H9 (cell line): ENCODE measurements at regions not wholly inside any gene's neighbourhood (a gene's known extent, or its start where the extent isn't known, plus 50 kb on each side); places are given as distances from the start of the nearest gene placed in this dataset.

Experiments
- DNase-seq: peaks from one replicate; pipeline ENCODE4 v3.0.0-alpha.2; 2017
- H2AFZ ChIP-seq: one replicate; pipeline ENCODE4 v1.6.1; 2013; ENCODE audit warnings: mild to moderate bottlenecking, low read length, control low read depth, moderate library complexity
- H2AK5ac ChIP-seq: 2 replicates; pipeline ENCODE4 v1.6.1; 2013; ENCODE audit warnings: low read length, control low read depth, mixed read lengths; ENCODE audit not compliant: insufficient read length
- H2BK120ac ChIP-seq: one replicate; pipeline ENCODE4 v1.6.1; 2013; ENCODE audit warnings: low read depth, mild to moderate bottlenecking, low read length, control low read depth, inconsistent platforms; ENCODE audit not compliant: poor library complexity, severe bottlenecking
- H2BK12ac ChIP-seq: 2 replicates; pipeline ENCODE4 v1.6.1; 2013; ENCODE audit warnings: low read length, control low read depth, mixed read lengths, low read depth; ENCODE audit not compliant: insufficient read length
- H2BK15ac ChIP-seq: 2 replicates; pipeline ENCODE4 v1.6.1; 2013; ENCODE audit warnings: low read depth, low read length, control low read depth
- H2BK20ac ChIP-seq: one replicate; pipeline ENCODE4 v1.6.1; 2013; ENCODE audit warnings: low read depth, mild to moderate bottlenecking, low read length, control low read depth, inconsistent platforms; ENCODE audit not compliant: poor library complexity, severe bottlenecking
- H2BK5ac ChIP-seq: 2 replicates; pipeline ENCODE4 v1.6.1; 2013; ENCODE audit warnings: low read length, control low read depth, mixed read lengths; ENCODE audit not compliant: insufficient read length
- H3K14ac ChIP-seq: 2 replicates; pipeline ENCODE4 v1.6.1; 2013; ENCODE audit warnings: low read length, control low read depth; ENCODE audit not compliant: insufficient read depth
- H3K18ac ChIP-seq: 2 replicates; pipeline ENCODE4 v1.6.1; 2013; ENCODE audit warnings: low read depth, mild to moderate bottlenecking, mixed read lengths, low read length, control low read depth; ENCODE audit not compliant: insufficient read length
- H3K23ac ChIP-seq: 2 replicates; pipeline ENCODE4 v1.6.1; 2013; ENCODE audit warnings: low read length, control low read depth, mixed read lengths, low read depth; ENCODE audit not compliant: insufficient read length
- H3K23me2 ChIP-seq: 2 replicates; pipeline ENCODE4 v1.6.1; 2013; ENCODE audit warnings: low read depth, mild to moderate bottlenecking, mixed read lengths, low read length, control low read depth; ENCODE audit not compliant: insufficient read length, poor library complexity, severe bottlenecking
- H3K27ac ChIP-seq: 2 replicates; pipeline ENCODE4 v1.5.1; 2013; ENCODE audit warnings: low read length, control low read depth, mixed read lengths, low read depth; ENCODE audit not compliant: insufficient read length
- H3K27me3 ChIP-seq: 2 replicates; pipeline ENCODE4 v1.6.1; 2013; ENCODE audit warnings: low read length, control low read depth, inconsistent platforms; ENCODE audit not compliant: insufficient read depth
- H3K4ac ChIP-seq: 2 replicates; pipeline ENCODE4 v1.6.1; 2013; ENCODE audit warnings: low read depth, mild to moderate bottlenecking, control low read depth, inconsistent platforms, low read length, moderate library complexity
- H3K4me1 ChIP-seq: 2 replicates; pipeline ENCODE4 v1.6.1; 2013; ENCODE audit warnings: low read length, control low read depth, inconsistent platforms; ENCODE audit not compliant: insufficient read depth
- H3K4me2 ChIP-seq: 2 replicates; pipeline ENCODE4 v1.6.1; 2013; ENCODE audit warnings: low read length, control low read depth, mixed read lengths; ENCODE audit not compliant: insufficient read length, insufficient read depth
- H3K56ac ChIP-seq: 2 replicates; pipeline ENCODE4 v1.6.1; 2013; ENCODE audit warnings: low read depth, mild to moderate bottlenecking, mixed read lengths, low read length, control low read depth; ENCODE audit not compliant: insufficient read length
- H3K79me1 ChIP-seq: 2 replicates; pipeline ENCODE4 v1.6.1; 2013; ENCODE audit warnings: low read depth, mild to moderate bottlenecking, moderate library complexity, low read length, control low read depth, inconsistent platforms; ENCODE audit not compliant: insufficient read depth, poor library complexity, severe bottlenecking
- H3K79me2 ChIP-seq: 2 replicates; pipeline ENCODE4 v1.6.1; 2013; ENCODE audit warnings: low read length, control low read depth, inconsistent platforms; ENCODE audit not compliant: insufficient read depth
- H3K9ac ChIP-seq: 2 replicates; pipeline ENCODE4 v1.6.1; 2013; ENCODE audit warnings: low read length, control low read depth, mixed read lengths; ENCODE audit not compliant: insufficient read length; ENCODE audit errors: extremely low read depth
- H3K9me3 ChIP-seq: one replicate; pipeline ENCODE4 v1.6.1; 2013; ENCODE audit warnings: low read depth, low read length, inconsistent platforms; ENCODE audit not compliant: control insufficient read depth
- H3T11ph ChIP-seq: one replicate; pipeline ENCODE4 v1.6.1; 2013; ENCODE audit warnings: mild to moderate bottlenecking, low read length, control low read depth, inconsistent platforms
- H4K20me1 ChIP-seq: one replicate; pipeline ENCODE4 v1.6.1; 2013; ENCODE audit not compliant: control insufficient read depth, insufficient read length, insufficient read depth
- H4K5ac ChIP-seq: 2 replicates; pipeline ENCODE4 v1.6.1; 2013; ENCODE audit warnings: low read depth, mild to moderate bottlenecking, mixed read lengths, low read length, control low read depth; ENCODE audit not compliant: insufficient read length
- H4K8ac ChIP-seq: replicated peaks from 2 replicates; pipeline ENCODE4 v1.6.1; 2013; ENCODE audit warnings: low read length, control low read depth, mixed read lengths, low read depth; ENCODE audit not compliant: insufficient read length
- H4K91ac ChIP-seq: 2 replicates; pipeline ENCODE4 v1.6.1; 2013; ENCODE audit warnings: low read depth, mild to moderate bottlenecking, moderate library complexity, mixed read lengths, low read length, control low read depth; ENCODE audit not compliant: insufficient read length
- H3K27ac Mint-ChIP-seq, 3 experiments: 2 replicates in 2 of 3; 3 replicates in 1 of 3; pipeline ENCODE4 v1.8.0; 2020 to 2021; ENCODE audit warnings: mixed read lengths in 3 of 3, mild to moderate bottlenecking in 1 of 3, moderate library complexity in 1 of 3
- H3K27me3 Mint-ChIP-seq: 2 replicates; pipeline ENCODE4 v1.8.0; 2021; ENCODE audit warnings: low read depth, mild to moderate bottlenecking, moderate library complexity, mixed read lengths
- H3K36me3 Mint-ChIP-seq, 3 experiments: 2 replicates in 2 of 3; 3 replicates in 1 of 3; pipeline ENCODE4 v1.8.0; 2020 to 2021; ENCODE audit warnings: low read depth in 3 of 3, mixed read lengths in 3 of 3; ENCODE audit not compliant: insufficient read depth in 1 of 3
- H3K4me1 Mint-ChIP-seq, 2 experiments: 2 replicates each; pipeline ENCODE4 v1.8.0; 2020; ENCODE audit warnings: mixed read lengths in 2 of 2
- H3K4me3 Mint-ChIP-seq, 2 experiments: 2 replicates in 1 of 2; 3 replicates in 1 of 2; pipeline ENCODE4 v1.8.0; 2020 to 2021; ENCODE audit warnings: mild to moderate bottlenecking in 2 of 2, mixed read lengths in 2 of 2, moderate library complexity in 1 of 2
- H3K9me3 Mint-ChIP-seq, 2 experiments: 2 replicates in 1 of 2; 3 replicates in 1 of 2; pipeline ENCODE4 v1.8.0; 2020; ENCODE audit warnings: mild to moderate bottlenecking in 2 of 2, mixed read lengths in 2 of 2, moderate library complexity in 1 of 2
- CTCF ChIP-seq: fragments of 200-600 bp; sonication (generic); conservative IDR thresholded peaks from 3 replicates; pipeline ENCODE4 v1.8.0; 2021; ENCODE audit warnings: antibody characterized with exemption, mild to moderate bottlenecking
- WGBS: extraction: QIAGEN DNeasy Blood & Tissue Kit; methylation state at CpG from one replicate; pipeline ENCODE4 v1.1.7; 2013; ENCODE audit warnings: missing lambda C conversion rate, low lambda C conversion rate, mixed read lengths; ENCODE audit not compliant: insufficient read length; ENCODE audit errors: extremely low coverage; 5-methylcytosine and 5-hydroxymethylcytosine counted together

GRCh38 chr4:82126512-82127040, 247.2 kb downstream of the HNRNPD start:
- DNase-seq: no peak
- H2AK5ac ChIP-seq: no peak overlapping the region
- H3K79me1 ChIP-seq: no peaks in the 10 kb centered on the region
- Mint-ChIP-seq H3K36me3 (no peaks in the 10 kb centered on the region), H3K27me3 (peaks cover 3% of the 10 kb centered on the region), H3K4me1 (no peaks in the 10 kb centered on the region), H3K27ac (no peak overlapping the region), H3K4me3 (no peak overlapping the region), H3K9me3 (no peaks in the 10 kb centered on the region; a peak in 1 of 5 replicates)
- H3K18ac ChIP-seq: no peak overlapping the region
- H3K4me1 ChIP-seq: no peaks in the 10 kb centered on the region
- H3K23ac ChIP-seq: no peak overlapping the region
- H3K4ac ChIP-seq: no peak overlapping the region
- no peaks in the 10 kb centered on the region for H4K20me1 ChIP-seq
- no peak overlapping the region for H2BK20ac ChIP-seq
- no peak overlapping the region for H4K5ac ChIP-seq
- no peak overlapping the region for H3K56ac ChIP-seq
- H3T11ph ChIP-seq: no peak overlapping the region
- no peak overlapping the region for H4K8ac ChIP-seq
- H3K9ac ChIP-seq: no peak overlapping the region
- H2BK15ac ChIP-seq: no peak overlapping the region
- no peak overlapping the region for H2BK12ac ChIP-seq
- no peaks in the 10 kb centered on the region for H3K27me3 ChIP-seq
- H3K79me2 ChIP-seq: no peaks in the 10 kb centered on the region
- H3K4me2 ChIP-seq: no peak overlapping the region
- H3K27ac ChIP-seq: no peak overlapping the region
- no peak overlapping the region for H2BK120ac ChIP-seq
- H4K91ac ChIP-seq: no peak overlapping the region
- no peak overlapping the region for H2AFZ ChIP-seq
- no CpG with 5 or more reads among the region's 5 CpGs for WGBS
- no peak overlapping the region for H2BK5ac ChIP-seq
- H3K14ac ChIP-seq: no peak overlapping the region
- no peaks in the 10 kb centered on the region for H3K23me2 ChIP-seq
- no peak for TF ChIP-seq CTCF
- H3K9me3 ChIP-seq: no peaks in the 10 kb centered on the region
